Caco-2 (cell line): ENCODE measurements at regions not wholly inside any gene's neighbourhood (a gene's known extent, or its start where the extent isn't known, plus 50 kb on each side); places are given as distances from the start of the nearest gene placed in this dataset.

ENCODE experiments used
- BruUV-seq: library from RNA; stranded (reverse); fragments of 400-500 nt; replicated peaks from 2 replicates; lab custom pipeline; 2021; lab: Mats Ljungman, UMichigan
- CTCF ChIA-PET: fragments of 300-600 bp; sonication (Branson Sonifier 250); formaldehyde crosslinking; loops from one replicate; lab custom pipeline; 2022; ENCODE audit warnings: antibody characterized with exemption; lab: Charles Lee
- POLR2A ChIA-PET: fragments of 300-600 bp; sonication (Branson Sonifier 250); formaldehyde crosslinking; loops from one replicate; lab custom pipeline; 2022; ENCODE audit warnings: antibody characterized with exemption; lab: Charles Lee
- DNase-seq, 2 experiments: peaks; one replicate each; pipeline versions ENCODE4 v3.0.0 to v3.0.0-alpha.2; 2020 to 2022
- H3K27me3 ChIP-seq: replicated peaks from 2 replicates; pipeline ENCODE4 v1.6.0; 2011; ENCODE audit warnings: low read length; ENCODE audit not compliant: control insufficient read depth, insufficient read depth
- H3K36me3 ChIP-seq: 2 replicates; pipeline ENCODE4 v1.5.1; 2011; ENCODE audit warnings: low read length; ENCODE audit not compliant: control insufficient read depth, insufficient read depth
- H3K4me1 ChIP-seq: fragments of 250-450 bp; sonication (Bioruptor Pico); 2 replicates; pipeline ENCODE4 v1.5.1; 2020; ENCODE audit warnings: mild to moderate bottlenecking
- H3K4me3 ChIP-seq: 2 replicates; pipeline ENCODE4 v1.5.1; 2011; ENCODE audit warnings: low read depth, mild to moderate bottlenecking, control low read depth, low read length
- H3K9me3 ChIP-seq: fragments of 250-450 bp; sonication (Bioruptor Pico); 2 replicates; pipeline ENCODE4 v1.5.1; 2020; ENCODE audit warnings: mild to moderate bottlenecking, moderate library complexity
- H3K27ac Mint-ChIP-seq: one replicate; pipeline ENCODE4 v1.8.0; 2022; ENCODE audit warnings: mixed read lengths; ENCODE audit not compliant: unreplicated experiment
- H3K27me3 Mint-ChIP-seq: one replicate; pipeline ENCODE4 v1.8.0; 2022; ENCODE audit warnings: mixed read lengths; ENCODE audit not compliant: insufficient read depth, unreplicated experiment
- H3K36me3 Mint-ChIP-seq: one replicate; pipeline ENCODE4 v1.8.0; 2022; ENCODE audit warnings: mild to moderate bottlenecking, mixed read lengths; ENCODE audit not compliant: insufficient read depth, unreplicated experiment
- H3K4me1 Mint-ChIP-seq: one replicate; pipeline ENCODE4 v1.8.0; 2022; ENCODE audit warnings: low read depth, mixed read lengths; ENCODE audit not compliant: unreplicated experiment
- H3K4me3 Mint-ChIP-seq: one replicate; pipeline ENCODE4 v1.8.0; 2022; ENCODE audit warnings: mild to moderate bottlenecking, moderate library complexity, mixed read lengths; ENCODE audit not compliant: unreplicated experiment
- H3K9me3 Mint-ChIP-seq: one replicate; pipeline ENCODE4 v1.8.0; 2022; ENCODE audit warnings: mixed read lengths; ENCODE audit not compliant: unreplicated experiment
- CTCF ChIP-seq, 2 experiments: fragments of 200-600 bp in 1 of 2; IDR thresholded peaks; 1 replicate in 1 of 2; 2 replicates in 1 of 2; pipeline versions ENCODE4 v1.5.1 to v1.8.0; 2011 to 2022; ENCODE audit warnings: antibody characterized with exemption in 1 of 2, control low read depth in 1 of 2, inconsistent platforms in 1 of 2, low read depth in 1 of 2, low read length in 1 of 2, mild to moderate bottlenecking in 1 of 2, moderate library complexity in 1 of 2; ENCODE audit not compliant: insufficient read depth in 1 of 2, severe bottlenecking in 1 of 2, unreplicated experiment in 1 of 2
- intact Hi-C: fragments of 100-400 bp; cut with micrococcal nuclease; formaldehyde crosslinking; loops from one replicate; pipeline ENCODE4 v1.10.0; 2022; ENCODE audit not compliant: unreplicated experiment

- Mint-ChIP-seq H3K36me3 (no peaks in the 10 kb centered on the region), H3K27me3 (no peaks in the 10 kb centered on the region), H3K9me3 (no peaks in the 10 kb centered on the region), H3K4me3 (no peak overlapping the region), H3K4me1 (no peaks in the 10 kb centered on the region), H3K27ac (no peak overlapping the region)
- H3K9me3 ChIP-seq: no peaks in the 10 kb centered on the region
- H3K27me3 ChIP-seq: no peaks in the 10 kb centered on the region
- H3K4me1 ChIP-seq: no peaks in the 10 kb centered on the region
- no peak for TF ChIP-seq CTCF (IDR thresholded peaks at IDR 0.05; ENCODE audit: insufficient read depth in 1 of 2, low read depth in 1 of 2, low read length in 1 of 2, severe bottlenecking in 1 of 2, unreplicated experiment in 1 of 2)
- DNase-seq: no peak
- intact Hi-C loops: no loop called here
- ChIA-PET CTCF (no interaction called here), POLR2A (no interaction called here)
- no peak overlapping the region for H3K4me3 ChIP-seq
- BruUV-seq: no TSS peak
- H3K36me3 ChIP-seq: no peaks in the 10 kb centered on the region
Measured at GRCh38 chrX:25663701-25664100, 474.4 kb upstream of the MAGEB18 start.

- TF ChIP-seq CTCF (IDR thresholded peaks at IDR 0.05; ENCODE audit: insufficient read depth in 1 of 2, low read depth in 1 of 2, low read length in 1 of 2, severe bottlenecking in 1 of 2, unreplicated experiment in 1 of 2): no peak
- no peak for DNase-seq
- Mint-ChIP-seq H3K9me3 (no peaks in the 10 kb centered on the region), H3K4me3 (no peak overlapping the region), H3K27me3 (no peaks in the 10 kb centered on the region), H3K27ac (no peak overlapping the region), H3K36me3 (no peaks in the 10 kb centered on the region), H3K4me1 (no peaks in the 10 kb centered on the region)
- Histone ChIP-seq H3K4me1 (no peaks in the 10 kb centered on the region), H3K9me3 (no peaks in the 10 kb centered on the region), H3K36me3 (no peaks in the 10 kb centered on the region), H3K4me3 (no peak overlapping the region), H3K27me3 (no peaks in the 10 kb centered on the region)
- intact Hi-C loops: no loop called here
- ChIA-PET POLR2A (no interaction called here), CTCF (no interaction called here)
- BruUV-seq: no TSS peak
Measured at GRCh38 chrX:25665431-25665830, 472.7 kb upstream of the MAGEB18 start.

- ChIA-PET POLR2A (no interaction called here), CTCF (no interaction called here)
- BruUV-seq: no TSS peak
- Histone ChIP-seq H3K27me3 (no peaks in the 10 kb centered on the region), H3K4me1 (no peaks in the 10 kb centered on the region), H3K4me3 (no peak overlapping the region), H3K36me3 (no peaks in the 10 kb centered on the region), H3K9me3 (no peaks in the 10 kb centered on the region)
- DNase-seq: no peak
- TF ChIP-seq CTCF (IDR thresholded peaks at IDR 0.05; ENCODE audit: insufficient read depth in 1 of 2, low read depth in 1 of 2, low read length in 1 of 2, severe bottlenecking in 1 of 2, unreplicated experiment in 1 of 2): no peak
- H3K27me3 Mint-ChIP-seq: no peaks in the 10 kb centered on the region
- no peak overlapping the region for H3K4me3 Mint-ChIP-seq
- intact Hi-C loops: no loop called here
- H3K36me3 Mint-ChIP-seq: no peaks in the 10 kb centered on the region
- no peak overlapping the region for H3K27ac Mint-ChIP-seq
- H3K9me3 Mint-ChIP-seq: no peaks in the 10 kb centered on the region
- no peaks in the 10 kb centered on the region for H3K4me1 Mint-ChIP-seq
Measured at GRCh38 chrX:25667681-25668080, 470.5 kb upstream of the MAGEB18 start.
